ENCODE measurements at regions not wholly inside any gene's neighbourhood (a gene's known extent, or its start where the extent isn't known, plus 50 kb on each side); places are given as distances from the start of the nearest gene placed in this dataset.

DNA sequence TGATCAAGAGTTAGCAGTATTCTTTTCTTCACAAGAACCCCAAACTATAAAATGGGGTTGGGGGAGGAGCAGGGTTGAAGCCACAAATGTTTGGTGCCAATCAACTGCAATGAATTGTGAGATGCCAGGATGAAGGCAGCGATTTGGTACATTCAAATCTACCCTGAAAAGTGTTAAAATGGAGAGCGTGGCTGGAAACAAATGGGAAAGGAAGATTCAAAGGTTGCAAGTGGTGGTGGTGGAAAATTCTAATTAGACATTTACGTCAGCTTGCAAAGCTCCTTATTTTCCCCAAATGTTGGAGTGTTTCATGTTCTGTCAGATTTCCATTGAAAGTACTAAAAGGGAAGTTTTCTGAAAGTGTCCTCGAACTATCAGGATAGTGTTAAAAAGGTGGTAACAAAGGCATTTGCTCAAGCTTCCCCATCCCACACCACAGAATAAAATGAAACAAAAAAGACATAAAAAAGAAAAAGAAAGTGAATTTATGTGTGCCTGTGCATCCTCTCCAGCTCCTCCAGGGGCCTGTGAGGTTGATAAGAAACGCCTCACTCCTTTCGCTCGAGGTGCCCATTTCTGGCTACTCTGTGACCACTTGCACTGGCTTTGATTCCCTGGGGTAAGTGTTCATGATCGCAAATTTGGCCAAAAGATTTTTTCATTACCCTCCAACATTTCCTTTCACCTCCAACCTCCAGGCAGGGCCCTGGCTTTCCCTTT is 424.1 kb upstream of the POU3F3 start:
- TF ChIP-seq, protein P1, sequence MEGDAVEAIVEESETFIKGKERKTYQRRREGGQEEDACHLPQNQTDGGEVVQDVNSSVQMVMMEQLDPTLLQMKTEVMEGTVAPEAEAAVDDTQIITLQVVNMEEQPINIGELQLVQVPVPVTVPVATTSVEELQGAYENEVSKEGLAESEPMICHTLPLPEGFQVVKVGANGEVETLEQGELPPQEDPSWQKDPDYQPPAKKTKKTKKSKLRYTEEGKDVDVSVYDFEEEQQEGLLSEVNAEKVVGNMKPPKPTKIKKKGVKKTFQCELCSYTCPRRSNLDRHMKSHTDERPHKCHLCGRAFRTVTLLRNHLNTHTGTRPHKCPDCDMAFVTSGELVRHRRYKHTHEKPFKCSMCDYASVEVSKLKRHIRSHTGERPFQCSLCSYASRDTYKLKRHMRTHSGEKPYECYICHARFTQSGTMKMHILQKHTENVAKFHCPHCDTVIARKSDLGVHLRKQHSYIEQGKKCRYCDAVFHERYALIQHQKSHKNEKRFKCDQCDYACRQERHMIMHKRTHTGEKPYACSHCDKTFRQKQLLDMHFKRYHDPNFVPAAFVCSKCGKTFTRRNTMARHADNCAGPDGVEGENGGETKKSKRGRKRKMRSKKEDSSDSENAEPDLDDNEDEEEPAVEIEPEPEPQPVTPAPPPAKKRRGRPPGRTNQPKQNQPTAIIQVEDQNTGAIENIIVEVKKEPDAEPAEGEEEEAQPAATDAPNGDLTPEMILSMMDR (IDR thresholded peaks at IDR 0.05; ENCODE audit: unreplicated experiment): no peak
- H3K4me3 Mint-ChIP-seq: no peak overlapping the region

GRCh38 chr2:104430359-104430740 is 423.6 kb upstream of the POU3F3 start:
- no peaks in the 10 kb centered on the region for H3K9me3 Mint-ChIP-seq
- H3K4me1 Mint-ChIP-seq: peaks cover 25% of the 10 kb centered on the region
- TF ChIP-seq, protein P1 (IDR thresholded peaks at IDR 0.05; ENCODE audit: unreplicated experiment): no peak
- H3K36me3 Mint-ChIP-seq: no peaks in the 10 kb centered on the region
- H3K4me3 Mint-ChIP-seq: no peak overlapping the region
- no peak for DNase-seq (ENCODE audit: low spot score in 2 of 2, unreplicated experiment in 2 of 2)
- H3K27me3 Mint-ChIP-seq (ENCODE audit: low read depth): peaks cover 42% of the 10 kb centered on the region
- no peak overlapping the region for H3K27ac Mint-ChIP-seq

More for the DNA sequence above, 424.1 kb upstream of the POU3F3 start:
- Mint-ChIP-seq H3K4me1 (peaks cover 25% of the 10 kb centered on the region), H3K27ac (no peak overlapping the region), H3K36me3 (no peaks in the 10 kb centered on the region), H3K27me3 (ENCODE audit: low read depth) (peaks cover 46% of the 10 kb centered on the region), H3K9me3 (no peaks in the 10 kb centered on the region)
- no peak for DNase-seq (ENCODE audit: low spot score in 2 of 2, unreplicated experiment in 2 of 2)

GRCh38 chr2:104430852-104431251 is 423.1 kb upstream of the POU3F3 start:
- no peak overlapping the region for H3K27ac Mint-ChIP-seq
- no peaks in the 10 kb centered on the region for H3K9me3 Mint-ChIP-seq
- H3K36me3 Mint-ChIP-seq: no peaks in the 10 kb centered on the region
- H3K27me3 Mint-ChIP-seq (ENCODE audit: low read depth): peaks cover 44% of the 10 kb centered on the region
- H3K4me3 Mint-ChIP-seq: no peak overlapping the region
- TF ChIP-seq, protein P1 (IDR thresholded peaks at IDR 0.05; ENCODE audit: unreplicated experiment): no peak
- H3K4me1 Mint-ChIP-seq: peaks cover 25% of the 10 kb centered on the region
- no peak for DNase-seq (ENCODE audit: low spot score in 2 of 2, unreplicated experiment in 2 of 2)

DNA sequence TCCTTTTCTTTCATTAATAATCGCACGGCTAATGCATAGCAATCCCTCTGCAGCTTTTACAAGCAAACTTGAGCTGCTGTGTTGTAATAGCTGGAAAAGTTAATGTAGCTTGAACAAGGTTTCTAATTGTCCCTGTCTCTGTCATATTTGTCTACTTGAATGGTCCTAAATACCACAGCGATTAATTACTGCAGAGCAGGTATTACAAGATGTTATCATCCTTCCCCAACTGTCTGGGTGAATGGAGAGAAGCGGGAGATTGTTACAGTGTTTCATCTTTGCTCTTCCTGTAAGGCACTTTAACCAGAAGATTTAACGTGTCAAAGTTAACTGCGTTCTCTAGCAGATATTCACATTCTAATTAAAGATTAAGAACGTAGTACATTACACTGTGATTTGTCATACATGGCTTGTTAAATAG is 422.2 kb upstream of the POU3F3 start:
- Mint-ChIP-seq H3K27ac (no peak overlapping the region), H3K27me3 (ENCODE audit: low read depth) (peaks cover 37% of the 10 kb centered on the region), H3K4me3 (no peak overlapping the region), H3K36me3 (no peaks in the 10 kb centered on the region), H3K9me3 (no peaks in the 10 kb centered on the region), H3K4me1 (peaks cover 25% of the 10 kb centered on the region)
- DNase-seq (ENCODE audit: low spot score in 2 of 2, unreplicated experiment in 2 of 2): no peak
- TF ChIP-seq, protein P1 (IDR thresholded peaks at IDR 0.05; ENCODE audit: unreplicated experiment): no peak

- Mint-ChIP-seq H3K27me3 (ENCODE audit: low read depth) (peaks cover 36% of the 10 kb centered on the region), H3K4me3 (no peak overlapping the region), H3K9me3 (no peaks in the 10 kb centered on the region), H3K4me1 (peaks cover 25% of the 10 kb centered on the region), H3K36me3 (no peaks in the 10 kb centered on the region), H3K27ac (no peak overlapping the region)
- TF ChIP-seq, protein P1 (IDR thresholded peaks at IDR 0.05; ENCODE audit: unreplicated experiment): no peak
- DNase-seq (ENCODE audit: low spot score in 2 of 2, unreplicated experiment in 2 of 2): no peak
Measured at GRCh38 chr2:104432401-104432800, 421.5 kb upstream of the POU3F3 start.
